Rectal smooth muscle tissue (tissue), 1 donor: ENCODE measurements at regions not wholly inside any gene's neighbourhood (a gene's known extent, or its start where the extent isn't known, plus 50 kb on each side); places are given as distances from the start of the nearest gene placed in this dataset.

ENCODE experiments used
- H3K27ac ChIP-seq: one replicate; pipeline ENCODE4 v1.7.0; 2013; ENCODE audit warnings: low read depth, low read length, inconsistent platforms
- H3K27me3 ChIP-seq: one replicate; pipeline ENCODE4 v1.7.0; 2013; ENCODE audit warnings: low read length; ENCODE audit not compliant: control insufficient read depth, insufficient read depth
- H3K36me3 ChIP-seq: one replicate; pipeline ENCODE4 v1.7.0; 2013; ENCODE audit warnings: low read length; ENCODE audit not compliant: control insufficient read depth, insufficient read depth
- H3K4me1 ChIP-seq: one replicate; pipeline ENCODE4 v1.7.0; 2013; ENCODE audit warnings: low read length; ENCODE audit not compliant: control insufficient read depth, insufficient read depth
- H3K4me3 ChIP-seq: one replicate; pipeline ENCODE4 v1.7.0; 2013; ENCODE audit warnings: low read length
- H3K9ac ChIP-seq: one replicate; pipeline ENCODE4 v1.7.0; 2013; ENCODE audit warnings: low read length

- Histone ChIP-seq H3K4me3 (no peak overlapping the region), H3K27me3 (peaks cover 4% of the 10 kb centered on the region), H3K27ac (no peak overlapping the region), H3K36me3 (no peaks in the 10 kb centered on the region), H3K4me1 (no peaks in the 10 kb centered on the region), H3K9ac (no peak overlapping the region)
Measured at GRCh38 chr4:153931804-153932203, 142.9 kb upstream of the SFRP2 start.

- H3K9ac ChIP-seq: no peak overlapping the region
- H3K4me3 ChIP-seq: no peak overlapping the region
- H3K4me1 ChIP-seq: no peaks in the 10 kb centered on the region
- peaks cover 4% of the 10 kb centered on the region for H3K27me3 ChIP-seq
- no peaks in the 10 kb centered on the region for H3K36me3 ChIP-seq
- no peak overlapping the region for H3K27ac ChIP-seq
Measured at GRCh38 chr4:153929675-153930074, 140.8 kb upstream of the SFRP2 start.

- Histone ChIP-seq H3K9ac (no peak overlapping the region), H3K4me1 (no peaks in the 10 kb centered on the region), H3K27ac (no peak overlapping the region)
Measured at GRCh38 chr4:153927451-153927850, 138.6 kb upstream of the SFRP2 start.

GRCh38 chr4:153922148-153922547, 133.3 kb upstream of the SFRP2 start:
- no peaks in the 10 kb centered on the region for H3K36me3 ChIP-seq
- H3K27me3 ChIP-seq: no peaks in the 10 kb centered on the region
- no peak overlapping the region for H3K27ac ChIP-seq
- H3K4me1 ChIP-seq: no peaks in the 10 kb centered on the region
- H3K4me3 ChIP-seq: no peak overlapping the region
- no peak overlapping the region for H3K9ac ChIP-seq

More at GRCh38 chr4:153927451-153927850, 138.6 kb upstream of the SFRP2 start:
- no peak overlapping the region for H3K4me3 ChIP-seq
- H3K36me3 ChIP-seq: no peaks in the 10 kb centered on the region
- H3K27me3 ChIP-seq: no peaks in the 10 kb centered on the region

- Histone ChIP-seq H3K4me3 (no peak overlapping the region), H3K9ac (no peak overlapping the region), H3K4me1 (no peaks in the 10 kb centered on the region), H3K27ac (no peak overlapping the region), H3K27me3 (no peaks in the 10 kb centered on the region), H3K36me3 (no peaks in the 10 kb centered on the region)
Measured at GRCh38 chr4:153919667-153920066, 130.8 kb upstream of the SFRP2 start.

GRCh38 chr4:153916273-153916755, 127.4 kb upstream of the SFRP2 start:
- H3K4me3 ChIP-seq: no peak overlapping the region
- H3K4me1 ChIP-seq: no peaks in the 10 kb centered on the region
- H3K27ac ChIP-seq: no peak overlapping the region
- no peaks in the 10 kb centered on the region for H3K27me3 ChIP-seq
- no peaks in the 10 kb centered on the region for H3K36me3 ChIP-seq
- H3K9ac ChIP-seq: no peak overlapping the region

- Histone ChIP-seq H3K4me3 (no peak overlapping the region), H3K9ac (no peak overlapping the region), H3K4me1 (no peaks in the 10 kb centered on the region), H3K27ac (no peak overlapping the region), H3K36me3 (no peaks in the 10 kb centered on the region), H3K27me3 (no peaks in the 10 kb centered on the region)
Measured at GRCh38 chr4:153912301-153912700, 123.4 kb upstream of the SFRP2 start.

GRCh38 chr4:153909672-153910071, 120.8 kb upstream of the SFRP2 start:
- Histone ChIP-seq H3K27me3 (no peaks in the 10 kb centered on the region), H3K36me3 (no peaks in the 10 kb centered on the region), H3K27ac (no peak overlapping the region), H3K9ac (no peak overlapping the region), H3K4me1 (no peaks in the 10 kb centered on the region), H3K4me3 (no peak overlapping the region)

- Histone ChIP-seq H3K27me3 (no peaks in the 10 kb centered on the region), H3K36me3 (no peaks in the 10 kb centered on the region), H3K4me3 (no peak overlapping the region), H3K27ac (no peak overlapping the region), H3K4me1 (no peaks in the 10 kb centered on the region), H3K9ac (no peak overlapping the region)
Measured at GRCh38 chr4:153906231-153906630, 117.3 kb upstream of the SFRP2 start.

GRCh38 chr4:153905231-153905630, 116.3 kb upstream of the SFRP2 start:
- no peaks in the 10 kb centered on the region for H3K36me3 ChIP-seq
- no peak overlapping the region for H3K27ac ChIP-seq
- H3K27me3 ChIP-seq: no peaks in the 10 kb centered on the region

GRCh38 chr4:153904011-153904410, 115.1 kb upstream of the SFRP2 start:
- H3K9ac ChIP-seq: no peak overlapping the region
- no peaks in the 10 kb centered on the region for H3K4me1 ChIP-seq
- H3K4me3 ChIP-seq: no peak overlapping the region
- H3K36me3 ChIP-seq: no peaks in the 10 kb centered on the region
- no peak overlapping the region for H3K27ac ChIP-seq
- H3K27me3 ChIP-seq: no peaks in the 10 kb centered on the region

More at GRCh38 chr4:153905231-153905630, 116.3 kb upstream of the SFRP2 start:
- Histone ChIP-seq H3K4me1 (no peaks in the 10 kb centered on the region), H3K9ac (no peak overlapping the region), H3K4me3 (no peak overlapping the region)

- Histone ChIP-seq H3K27ac (no peak overlapping the region), H3K4me1 (no peaks in the 10 kb centered on the region), H3K4me3 (no peak overlapping the region), H3K36me3 (no peaks in the 10 kb centered on the region), H3K27me3 (no peaks in the 10 kb centered on the region), H3K9ac (no peak overlapping the region)
Measured at GRCh38 chr4:153901220-153901619, 112.3 kb upstream of the SFRP2 start.

- no peaks in the 10 kb centered on the region for H3K27me3 ChIP-seq
- H3K9ac ChIP-seq: no peak overlapping the region
- H3K36me3 ChIP-seq: no peaks in the 10 kb centered on the region
- H3K4me3 ChIP-seq: no peak overlapping the region
- no peaks in the 10 kb centered on the region for H3K4me1 ChIP-seq
- no peak overlapping the region for H3K27ac ChIP-seq
Measured at GRCh38 chr4:153900426-153900825, 111.5 kb upstream of the SFRP2 start.
